PC-9 (cell line): ENCODE measurements at regions not wholly inside any gene's neighbourhood (a gene's known extent, or its start where the extent isn't known, plus 50 kb on each side); places are given as distances from the start of the nearest gene placed in this dataset.

Experiments
- BruUV-seq: library from RNA; stranded (reverse); fragments of 400-500 nt; replicated peaks from 2 replicates; lab custom pipeline; 2021; lab: Mats Ljungman, UMichigan
- CTCF ChIA-PET: fragments of 300-600 bp; sonication (Branson Sonifier 250); formaldehyde crosslinking; loops from one replicate; lab custom pipeline; 2022; ENCODE audit warnings: antibody characterized with exemption; lab: Charles Lee
- POLR2A ChIA-PET: fragments of 300-600 bp; sonication (Branson Sonifier 250); formaldehyde crosslinking; loops from one replicate; lab custom pipeline; 2022; ENCODE audit warnings: antibody characterized with exemption; ENCODE audit not compliant: unreplicated experiment; lab: Charles Lee
- DNase-seq, 2 experiments: peaks; one replicate each; pipeline versions ENCODE4 v3.0.0 to v3.0.0-alpha.2; 2015 to 2022; ENCODE audit warnings: mixed read lengths in 1 of 2
- H2AFZ ChIP-seq: fragments of 200-600 bp; sonication (generic); 2 replicates; pipeline ENCODE4 v1.8.1; 2017; ENCODE audit warnings: antibody characterized with exemption
- H3F3A ChIP-seq: fragments of 200-600 bp; sonication (generic); 2 replicates; pipeline ENCODE4 v1.8.1; 2017; ENCODE audit warnings: antibody characterized with exemption, mild to moderate bottlenecking, low read depth; ENCODE audit not compliant: insufficient read depth
- H3K27ac ChIP-seq: fragments of 200-600 bp; sonication (generic); 2 replicates; pipeline ENCODE4 v1.6.1; 2016; ENCODE audit warnings: mixed run types
- H3K27me3 ChIP-seq: fragments of 200-600 bp; sonication (generic); 2 replicates; pipeline ENCODE4 v1.6.1; 2016; ENCODE audit warnings: low read depth, mixed run types; ENCODE audit not compliant: insufficient read depth
- H3K36me3 ChIP-seq: fragments of 200-600 bp; sonication (generic); 2 replicates; pipeline ENCODE4 v1.6.1; 2016; ENCODE audit warnings: low read depth, mixed run types
- H3K4me1 ChIP-seq: fragments of 200-600 bp; sonication (generic); replicated peaks from 2 replicates; pipeline ENCODE4 v1.6.1; 2016; ENCODE audit warnings: mixed run types; ENCODE audit not compliant: insufficient read depth
- H3K4me2 ChIP-seq: fragments of 200-600 bp; sonication (generic); 2 replicates; pipeline ENCODE4 v1.6.1; 2017; ENCODE audit warnings: mixed run types
- H3K4me3 ChIP-seq: fragments of 200-600 bp; sonication (generic); 2 replicates; pipeline ENCODE4 v1.6.1; 2016; ENCODE audit warnings: mixed run types
- H3K79me2 ChIP-seq: fragments of 200-600 bp; sonication (generic); 2 replicates; pipeline ENCODE4 v1.6.1; 2017; ENCODE audit warnings: low read depth, mixed run types
- H3K9me2 ChIP-seq: fragments of 200-600 bp; sonication (generic); 2 replicates; pipeline ENCODE4 v1.8.1; 2017; ENCODE audit warnings: mild to moderate bottlenecking; ENCODE audit not compliant: insufficient read depth
- H3K9me3 ChIP-seq: fragments of 200-600 bp; sonication (generic); 2 replicates; pipeline ENCODE4 v1.8.1; 2016; ENCODE audit warnings: low read depth; ENCODE audit not compliant: insufficient read depth
- H4K20me1 ChIP-seq: fragments of 200-600 bp; sonication (generic); 2 replicates; pipeline ENCODE4 v1.8.1; 2017; ENCODE audit not compliant: insufficient read depth
- EZH2 ChIP-seq: fragments of 200-600 bp; sonication (generic); IDR thresholded peaks from 2 replicates; pipeline ENCODE4 v1.8.0; 2017; ENCODE audit warnings: antibody characterized with exemption, low read depth
- intact Hi-C: fragments of 100-400 bp; cut with micrococcal nuclease; formaldehyde crosslinking; loops from one replicate; pipeline ENCODE4 v1.10.0; 2022; ENCODE audit not compliant: unreplicated experiment
- TF ChIP-seq, protein P1 (sequence below): fragments of 200-600 bp; sonication (generic); conservative IDR thresholded peaks from 2 replicates; pipeline ENCODE4 v1.6.1; 2017; ENCODE audit warnings: mixed run types, antibody characterized with exemption, mild to moderate bottlenecking, moderate library complexity

DNA sequence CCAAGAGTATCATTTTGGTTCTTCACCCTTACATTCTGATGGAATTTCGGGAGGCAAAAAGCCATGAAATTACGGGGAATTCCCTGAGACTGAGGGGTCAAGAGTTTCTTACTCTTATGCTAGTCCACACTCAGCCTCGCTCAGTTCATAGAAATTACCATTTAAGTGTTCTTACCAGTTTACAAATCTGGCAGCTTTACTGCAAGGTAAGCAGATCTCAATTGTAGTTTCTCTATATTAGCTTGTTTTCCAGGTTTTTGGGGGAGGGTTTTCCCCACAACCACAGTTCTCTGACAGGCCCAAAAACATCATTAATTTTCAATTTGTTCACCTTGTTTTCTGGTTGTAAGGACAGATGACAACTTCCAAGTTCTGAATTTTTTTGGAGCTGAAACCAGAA, 1028.4 kb downstream of the FAM181B start:
- intact Hi-C loops = no loop called here

DNA sequence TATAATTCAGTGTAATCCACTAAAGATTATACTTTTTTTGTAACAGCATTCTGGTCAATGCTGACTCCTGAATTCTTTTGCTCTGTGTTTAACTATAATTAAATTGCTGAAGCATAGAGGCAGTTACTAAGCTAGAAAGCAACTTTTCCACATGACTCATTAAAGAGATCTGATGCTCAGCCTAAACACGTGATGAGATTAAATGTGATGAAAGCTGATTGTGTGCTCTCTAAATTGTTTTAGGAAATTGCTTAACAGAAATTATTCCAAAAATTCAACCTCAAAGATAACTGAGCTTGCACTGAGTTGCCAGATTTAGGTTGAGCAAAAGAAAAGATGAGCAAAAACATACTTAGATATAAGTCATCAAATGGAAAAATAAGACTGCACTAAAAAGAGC, 1033.6 kb downstream of the FAM181B start:
- no peak overlapping the region for H3K4me2 ChIP-seq
- no peaks in the 10 kb centered on the region for H3K4me1 ChIP-seq
- H3K9me2 ChIP-seq = no peaks in the 10 kb centered on the region
- no peak overlapping the region for H3K27ac ChIP-seq
- H3K27me3 ChIP-seq = no peaks in the 10 kb centered on the region
- no TSS peak for BruUV-seq
- no peaks in the 10 kb centered on the region for H3F3A ChIP-seq
- H3K4me3 ChIP-seq = no peak overlapping the region
- intact Hi-C loops = no loop called here
- ChIA-PET POLR2A (no interaction called here), CTCF (no interaction called here)
- no peaks in the 10 kb centered on the region for H3K36me3 ChIP-seq
- no peaks in the 10 kb centered on the region for H4K20me1 ChIP-seq
- no peak for TF ChIP-seq EZH2
- TF ChIP-seq, protein P1, sequence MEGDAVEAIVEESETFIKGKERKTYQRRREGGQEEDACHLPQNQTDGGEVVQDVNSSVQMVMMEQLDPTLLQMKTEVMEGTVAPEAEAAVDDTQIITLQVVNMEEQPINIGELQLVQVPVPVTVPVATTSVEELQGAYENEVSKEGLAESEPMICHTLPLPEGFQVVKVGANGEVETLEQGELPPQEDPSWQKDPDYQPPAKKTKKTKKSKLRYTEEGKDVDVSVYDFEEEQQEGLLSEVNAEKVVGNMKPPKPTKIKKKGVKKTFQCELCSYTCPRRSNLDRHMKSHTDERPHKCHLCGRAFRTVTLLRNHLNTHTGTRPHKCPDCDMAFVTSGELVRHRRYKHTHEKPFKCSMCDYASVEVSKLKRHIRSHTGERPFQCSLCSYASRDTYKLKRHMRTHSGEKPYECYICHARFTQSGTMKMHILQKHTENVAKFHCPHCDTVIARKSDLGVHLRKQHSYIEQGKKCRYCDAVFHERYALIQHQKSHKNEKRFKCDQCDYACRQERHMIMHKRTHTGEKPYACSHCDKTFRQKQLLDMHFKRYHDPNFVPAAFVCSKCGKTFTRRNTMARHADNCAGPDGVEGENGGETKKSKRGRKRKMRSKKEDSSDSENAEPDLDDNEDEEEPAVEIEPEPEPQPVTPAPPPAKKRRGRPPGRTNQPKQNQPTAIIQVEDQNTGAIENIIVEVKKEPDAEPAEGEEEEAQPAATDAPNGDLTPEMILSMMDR = no peak
- no peaks in the 10 kb centered on the region for H3K79me2 ChIP-seq
- H2AFZ ChIP-seq = no peak overlapping the region
- 0 out of 2 replicates have a peak, but pooled peaks cover 3% of the 10 kb centered on the region for H3K9me3 ChIP-seq
- no peak for DNase-seq

More for the DNA sequence above, 1028.4 kb downstream of the FAM181B start:
- no peak overlapping the region for H3K27ac ChIP-seq
- H3K9me2 ChIP-seq = no peaks in the 10 kb centered on the region
- ChIA-PET CTCF (interaction anchor here (0.6 kb wide), 1 partner anchor 1147 kb away, joined by 3 read pairs; no protein-coding TSS in a partner anchor), POLR2A (no interaction called here)
- H3K4me1 ChIP-seq = no peaks in the 10 kb centered on the region
- no peaks in the 10 kb centered on the region for H3K27me3 ChIP-seq
- BruUV-seq = no TSS peak
- no peak overlapping the region; the same call in 1 of the 2 replicates for H2AFZ ChIP-seq
- TF ChIP-seq, protein P1 = no peak
- no peak for TF ChIP-seq EZH2
- no peaks in the 10 kb centered on the region for H4K20me1 ChIP-seq
- H3K79me2 ChIP-seq = no peaks in the 10 kb centered on the region
- no peak for DNase-seq
- 0 out of 2 replicates have a peak, but pooled peaks cover under 1% of the 10 kb centered on the region for H3K9me3 ChIP-seq
- H3K4me2 ChIP-seq = no peak overlapping the region
- no peak overlapping the region for H3K4me3 ChIP-seq
- no peaks in the 10 kb centered on the region for H3F3A ChIP-seq
- H3K36me3 ChIP-seq = no peaks in the 10 kb centered on the region

DNA sequence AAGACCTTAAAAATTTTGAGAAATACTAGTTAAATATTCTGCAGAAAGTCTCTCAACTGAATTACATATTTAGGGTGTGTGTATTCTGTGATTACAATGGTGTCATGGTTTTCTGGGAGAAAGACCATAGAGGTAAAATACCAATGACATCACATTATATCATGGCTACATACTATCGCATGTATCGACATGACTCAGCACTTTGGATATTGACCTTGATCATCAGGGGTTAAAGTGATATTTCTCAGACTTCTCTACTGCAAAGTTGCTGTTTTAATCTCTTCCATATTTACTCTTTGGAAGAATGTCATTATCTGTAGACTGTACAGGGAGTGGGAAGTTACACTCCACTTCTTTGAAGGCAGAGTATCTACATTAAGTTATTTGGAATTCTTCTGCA, 1046.6 kb downstream of the FAM181B start:
- no peaks in the 10 kb centered on the region for H3K36me3 ChIP-seq
- no peak overlapping the region for H3K27ac ChIP-seq
- no peaks in the 10 kb centered on the region for H4K20me1 ChIP-seq
- H3K4me2 ChIP-seq = no peak overlapping the region
- no peaks in the 10 kb centered on the region for H3F3A ChIP-seq
- no peaks in the 10 kb centered on the region for H3K4me1 ChIP-seq
- ChIA-PET POLR2A (no interaction called here), CTCF (no interaction called here)
- no peak overlapping the region for H2AFZ ChIP-seq
- H3K27me3 ChIP-seq = no peaks in the 10 kb centered on the region
- H3K79me2 ChIP-seq = no peaks in the 10 kb centered on the region
- TF ChIP-seq, protein P1 = no peak
- TF ChIP-seq EZH2 = no peak
- H3K4me3 ChIP-seq = no peak overlapping the region
- intact Hi-C loops = no loop called here
- no peak for DNase-seq
- no TSS peak for BruUV-seq
- H3K9me3 ChIP-seq = no peaks in the 10 kb centered on the region
- no peaks in the 10 kb centered on the region for H3K9me2 ChIP-seq
